Central memory CD8-positive, alpha-beta T cell (primary cell): ENCODE measurements at regions not wholly inside any gene's neighbourhood (a gene's known extent, or its start where the extent isn't known, plus 50 kb on each side); places are given as distances from the start of the nearest gene placed in this dataset.

Experiments used
- ATAC-seq: fragments of 150-1000 bp; cut with Tn5 transposase; replicated peaks from 2 replicates; pipeline ENCODE4 v1.10.0; 2022; ENCODE audit warnings: mild to moderate bottlenecking, moderate FRiP score, moderate number of reproducible peaks; ENCODE audit not compliant: poor library complexity, severe bottlenecking; ENCODE audit errors: extremely low read depth
- DNase-seq, 2 donors: peaks; one replicate each; pipeline ENCODE4 v3.0.0; 2021; ENCODE audit warnings: low spot score in 2 of 2
- H3K27ac Mint-ChIP-seq: one replicate; pipeline ENCODE4 v1.8.0; 2022; ENCODE audit warnings: low read depth, mild to moderate bottlenecking, moderate library complexity, mixed read lengths
- H3K27me3 Mint-ChIP-seq: one replicate; pipeline ENCODE4 v1.8.0; 2022; ENCODE audit warnings: mixed read lengths
- H3K36me3 Mint-ChIP-seq: one replicate; pipeline ENCODE4 v1.8.0; 2022; ENCODE audit warnings: mild to moderate bottlenecking, moderate library complexity, mixed read lengths; ENCODE audit not compliant: insufficient read depth
- H3K4me1 Mint-ChIP-seq: one replicate; pipeline ENCODE4 v1.8.0; 2022; ENCODE audit warnings: mixed read lengths
- H3K4me3 Mint-ChIP-seq: one replicate; pipeline ENCODE4 v1.8.0; 2022; ENCODE audit warnings: mild to moderate bottlenecking, moderate library complexity, mixed read lengths
- H3K9me3 Mint-ChIP-seq: one replicate; pipeline ENCODE4 v1.8.0; 2022; ENCODE audit warnings: mixed read lengths

DNA sequence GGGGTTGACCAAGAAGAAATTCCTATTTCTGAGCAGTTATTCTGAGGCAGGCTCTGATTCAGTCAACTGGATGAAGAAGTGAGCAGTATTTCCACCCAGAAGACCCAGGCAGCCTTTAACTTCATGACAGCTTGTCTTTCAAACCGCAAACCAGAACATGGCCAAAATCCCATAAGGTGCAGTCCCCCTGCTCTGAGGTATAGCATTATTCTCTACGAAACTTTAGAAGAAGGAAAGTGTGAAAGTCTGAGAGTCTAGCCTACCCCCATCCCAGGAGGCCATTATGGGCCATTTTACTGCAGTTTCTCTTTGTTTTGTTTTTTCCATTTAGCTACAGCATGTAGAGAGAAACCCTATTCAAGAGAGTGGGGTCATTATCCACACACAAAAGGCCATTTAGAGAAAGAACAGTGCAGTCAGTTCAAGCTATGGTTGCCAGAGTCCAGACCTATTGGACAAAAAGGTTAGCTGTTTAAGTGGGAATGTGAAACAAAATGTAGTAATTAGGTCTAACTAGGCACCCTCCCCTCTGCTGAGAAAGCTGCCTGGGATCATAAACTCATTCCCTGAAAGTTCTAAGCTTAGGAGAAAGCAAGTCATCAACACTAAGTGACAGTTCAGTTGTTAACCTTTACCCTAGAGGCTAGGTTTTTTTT lies 52.1 kb upstream of the RASGEF1B start:
- Mint-ChIP-seq H3K4me3 (no peak overlapping the region), H3K27me3 (no peaks in the 10 kb centered on the region), H3K36me3 (no peaks in the 10 kb centered on the region), H3K9me3 (no peaks in the 10 kb centered on the region), H3K27ac (no peak overlapping the region), H3K4me1 (no peaks in the 10 kb centered on the region)
- DNase-seq (no peak), ATAC-seq (no peak)

DNA sequence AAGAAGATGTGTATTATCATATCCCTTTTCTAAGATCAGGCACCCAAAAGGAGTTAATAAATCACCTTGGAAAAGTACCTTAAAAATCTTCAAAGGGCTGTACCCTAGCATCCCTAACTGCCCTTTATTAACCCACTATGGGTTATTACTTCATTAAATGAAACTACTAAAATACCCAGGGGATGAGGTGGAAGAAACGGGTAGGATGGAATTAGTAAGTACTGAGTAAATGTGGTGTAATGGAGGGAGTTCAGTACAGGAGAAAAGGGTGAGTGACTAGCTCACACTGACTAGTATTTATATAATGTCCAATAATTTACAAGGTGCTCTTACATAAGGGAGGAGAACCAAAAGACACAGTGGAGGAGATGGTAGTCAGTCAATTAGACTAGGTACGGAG lies 51.0 kb upstream of the RASGEF1B start:
- Mint-ChIP-seq H3K27me3 (no peaks in the 10 kb centered on the region), H3K36me3 (no peaks in the 10 kb centered on the region), H3K4me1 (no peaks in the 10 kb centered on the region), H3K27ac (no peak overlapping the region), H3K9me3 (no peaks in the 10 kb centered on the region), H3K4me3 (no peak overlapping the region)
- no peak for ATAC-seq
- DNase-seq, result no peak

DNA sequence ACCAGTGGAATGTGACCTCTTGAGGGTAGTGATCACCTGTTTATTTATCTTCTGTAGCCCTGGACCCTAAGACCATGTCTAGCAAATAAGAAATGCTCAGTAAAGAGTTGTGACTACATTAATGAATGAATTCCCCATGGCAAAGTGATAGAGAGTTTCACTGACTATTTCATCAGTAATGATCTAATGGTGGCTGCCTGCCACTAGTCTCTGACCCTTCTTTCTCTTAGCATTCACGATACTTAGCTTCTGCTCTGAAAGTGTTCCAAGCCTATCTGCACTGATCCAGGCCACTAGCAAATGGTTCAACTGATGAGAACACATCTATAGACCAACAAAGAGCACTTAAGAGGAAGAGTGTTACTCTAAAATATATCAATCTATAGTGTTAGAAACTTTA lies 50.0 kb upstream of the RASGEF1B start:
- H3K4me1 Mint-ChIP-seq, result no peaks in the 10 kb centered on the region
- H3K4me3 Mint-ChIP-seq, result no peak overlapping the region
- H3K27me3 Mint-ChIP-seq, result no peaks in the 10 kb centered on the region
- no peak for DNase-seq
- no peaks in the 10 kb centered on the region for H3K36me3 Mint-ChIP-seq
- no peaks in the 10 kb centered on the region for H3K9me3 Mint-ChIP-seq
- H3K27ac Mint-ChIP-seq, result no peak overlapping the region
- ATAC-seq, result no peak
